ENCODE measurements at regions not wholly inside any gene's neighbourhood (a gene's known extent, or its start where the extent isn't known, plus 50 kb on each side); places are given as distances from the start of the nearest gene placed in this dataset.
"Not testable (repeated sequence)": the region's sequence is repeated elsewhere in the genome, so short reads cannot be mapped to it uniquely, and the experiment has no call there.

DNA sequence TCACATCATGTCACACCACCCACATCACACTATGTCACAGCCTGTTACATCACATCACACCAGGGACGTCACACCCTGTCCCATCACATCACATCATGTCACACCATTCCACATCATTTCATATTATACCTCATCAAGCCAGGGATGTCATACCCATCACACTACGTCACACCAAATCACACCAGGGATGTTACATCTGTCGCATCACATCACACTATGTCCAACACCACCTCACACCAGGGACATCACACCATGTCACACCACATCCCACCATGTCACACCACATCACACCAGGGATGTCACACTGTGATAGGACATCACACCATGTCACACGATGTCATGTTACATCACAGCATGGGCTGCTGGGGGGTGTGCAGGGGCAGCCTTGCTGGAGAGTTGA is 110.6 kb downstream of the TMEM121 start:
- no peaks in the 10 kb centered on the region for H3K9me3 ChIP-seq (ENCODE audit: low read depth, low read length)
- no peak overlapping the region for H3K4me3 ChIP-seq (ENCODE audit: low read length)
- no peaks in the 10 kb centered on the region for H3K4me1 ChIP-seq (ENCODE audit: insufficient read depth, low read length)
- no peaks in the 10 kb centered on the region for H3K27me3 ChIP-seq (ENCODE audit: insufficient read depth, low read length)

DNA sequence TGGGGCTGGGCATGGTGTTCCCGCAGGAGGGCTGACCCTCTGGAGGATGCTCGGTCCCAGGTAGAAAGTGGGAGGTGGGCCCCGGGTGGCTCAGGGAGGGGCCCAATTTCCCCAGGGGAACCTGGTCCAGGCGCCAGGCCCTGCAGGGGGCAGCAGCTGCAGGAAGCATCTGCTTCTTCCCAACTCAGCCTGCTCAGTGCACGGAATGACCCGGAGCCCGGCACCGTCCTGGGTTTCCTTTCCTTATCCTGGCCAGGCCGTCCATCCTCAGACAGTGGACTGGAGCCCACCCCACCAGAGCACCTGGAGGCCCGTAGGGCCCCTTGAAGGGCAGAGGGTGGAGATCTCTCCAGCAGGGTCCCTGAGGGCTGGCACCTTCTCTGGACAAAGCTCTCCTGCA is 111.0 kb downstream of the TMEM121 start:
- H3K9me3 ChIP-seq (ENCODE audit: low read depth, low read length); H3K27me3 ChIP-seq (ENCODE audit: insufficient read depth, low read length): not testable (repeated sequence)

DNA sequence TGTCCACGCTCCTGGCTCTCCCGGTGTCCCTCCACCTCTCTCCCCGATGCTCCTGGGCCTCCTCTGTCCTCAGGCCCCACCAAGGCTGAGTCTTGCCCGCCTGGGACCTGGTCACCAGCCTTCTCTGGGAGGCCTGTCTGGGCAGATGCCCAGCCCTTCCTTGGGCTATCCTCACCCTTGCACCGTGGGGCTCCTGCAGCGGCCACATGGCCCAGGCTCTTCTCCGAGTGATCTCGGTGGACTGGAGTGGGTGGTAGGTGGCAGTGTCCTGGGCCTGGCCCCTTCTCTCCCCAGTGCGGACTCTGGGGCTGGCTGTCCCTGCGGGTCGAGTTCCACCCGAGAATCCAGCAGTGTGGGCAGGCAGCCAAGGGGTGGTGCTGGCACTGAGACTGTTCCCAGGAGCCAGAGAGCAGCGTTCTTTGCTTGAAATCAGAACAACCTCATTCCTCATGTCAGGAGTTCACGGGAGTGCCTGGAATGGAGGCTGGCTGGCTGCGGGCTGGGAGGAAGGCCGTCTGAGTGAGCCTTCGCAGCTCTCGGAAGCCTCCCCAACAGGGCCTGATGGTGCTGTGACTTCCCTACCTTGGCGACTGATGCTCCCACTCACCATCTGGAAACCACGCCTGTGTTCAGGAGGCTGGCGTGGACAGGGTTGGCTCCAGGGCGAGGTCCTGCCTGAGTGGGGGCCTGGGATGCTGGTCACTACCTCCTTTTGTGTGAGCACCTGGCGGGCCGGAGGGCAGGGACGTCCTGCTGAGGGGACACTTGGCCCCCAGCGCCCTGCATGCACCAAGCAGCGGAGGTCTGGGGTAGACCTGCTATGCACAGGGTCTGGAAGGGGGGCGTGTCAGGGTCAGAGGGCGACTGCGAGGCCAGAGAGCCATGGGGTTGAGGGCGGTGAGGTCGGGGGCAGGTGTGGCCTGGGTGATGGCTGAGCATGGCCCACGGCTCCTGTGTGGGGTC is 113.9 kb downstream of the TMEM121 start:
- not testable (repeated sequence) for H3K9me3 ChIP-seq (ENCODE audit: low read depth, low read length); H3K27me3 ChIP-seq (ENCODE audit: insufficient read depth, low read length); H3K4me1 ChIP-seq (ENCODE audit: insufficient read depth, low read length); H3K4me3 ChIP-seq (ENCODE audit: low read length)

More for the DNA sequence above, 111.0 kb downstream of the TMEM121 start:
- not testable (repeated sequence) for H3K4me3 ChIP-seq (ENCODE audit: low read length); H3K4me1 ChIP-seq (ENCODE audit: insufficient read depth, low read length)

GRCh38 chr14:105641075-105641937 is 114.9 kb downstream of the TMEM121 start:
- Histone ChIP-seq H3K4me1 (ENCODE audit: insufficient read depth, low read length) (no peaks in the 10 kb centered on the region), H3K27me3 (ENCODE audit: insufficient read depth, low read length) (no peaks in the 10 kb centered on the region), H3K4me3 (ENCODE audit: low read length) (no peak overlapping the region), H3K9me3 (ENCODE audit: low read depth, low read length) (no peaks in the 10 kb centered on the region)

DNA sequence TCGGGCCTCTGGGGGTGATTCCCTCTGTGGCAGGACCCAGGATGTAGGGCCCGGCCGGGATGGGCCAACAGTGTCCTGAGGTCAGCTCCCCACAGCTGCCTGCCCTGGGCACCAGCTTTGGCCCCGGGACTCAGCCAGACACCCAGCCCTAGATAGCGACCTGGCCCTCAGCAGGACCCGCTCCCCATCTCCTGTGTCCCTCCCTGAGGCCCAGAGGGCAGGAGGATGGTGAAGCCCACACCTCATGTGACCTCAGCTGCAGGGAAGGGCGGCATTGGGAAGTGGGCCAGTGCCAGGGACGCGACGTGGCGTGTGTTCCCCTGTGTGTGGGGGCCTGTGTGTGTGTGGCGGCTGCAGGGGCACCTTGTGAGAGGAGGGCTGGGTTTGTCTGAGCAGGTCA is 115.6 kb downstream of the TMEM121 start:
- not testable (repeated sequence) for H3K9me3 ChIP-seq (ENCODE audit: low read depth, low read length); H3K27me3 ChIP-seq (ENCODE audit: insufficient read depth, low read length); H3K4me1 ChIP-seq (ENCODE audit: insufficient read depth, low read length); H3K4me3 ChIP-seq (ENCODE audit: low read length)

- not testable (repeated sequence) for H3K4me3 ChIP-seq (ENCODE audit: low read length); H3K27me3 ChIP-seq (ENCODE audit: insufficient read depth, low read length); H3K9me3 ChIP-seq (ENCODE audit: low read depth, low read length); H3K4me1 ChIP-seq (ENCODE audit: insufficient read depth, low read length)
Measured at GRCh38 chr14:105642486-105642885, 116.1 kb downstream of the TMEM121 start.

- not testable (repeated sequence) for H3K4me1 ChIP-seq (ENCODE audit: insufficient read depth, low read length); H3K4me3 ChIP-seq (ENCODE audit: low read length); H3K27me3 ChIP-seq (ENCODE audit: insufficient read depth, low read length); H3K9me3 ChIP-seq (ENCODE audit: low read depth, low read length)
Measured at GRCh38 chr14:105643406-105644052, 117.1 kb downstream of the TMEM121 start.

- not testable (repeated sequence) for H3K4me3 ChIP-seq (ENCODE audit: low read length); H3K27me3 ChIP-seq (ENCODE audit: insufficient read depth, low read length)
Measured at GRCh38 chr14:105644053-105644435, 117.7 kb downstream of the TMEM121 start.

DNA sequence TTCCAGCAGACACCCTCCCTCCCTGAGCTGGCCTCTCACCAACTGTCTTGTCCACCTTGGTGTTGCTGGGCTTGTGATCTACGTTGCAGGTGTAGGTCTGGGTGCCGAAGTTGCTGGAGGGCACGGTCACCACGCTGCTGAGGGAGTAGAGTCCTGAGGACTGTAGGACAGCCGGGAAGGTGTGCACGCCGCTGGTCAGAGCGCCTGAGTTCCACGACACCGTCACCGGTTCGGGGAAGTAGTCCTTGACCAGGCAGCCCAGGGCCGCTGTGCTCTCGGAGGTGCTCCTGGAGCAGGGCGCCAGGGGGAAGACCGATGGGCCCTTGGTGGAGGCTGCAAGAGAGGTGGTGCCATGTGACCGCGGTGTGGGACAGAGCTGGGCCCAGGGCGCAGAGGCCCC is 118.1 kb downstream of the TMEM121 start:
- not testable (repeated sequence) for H3K4me3 ChIP-seq (ENCODE audit: low read length); H3K9me3 ChIP-seq (ENCODE audit: low read depth, low read length); H3K4me1 ChIP-seq (ENCODE audit: insufficient read depth, low read length); H3K27me3 ChIP-seq (ENCODE audit: insufficient read depth, low read length)

More at GRCh38 chr14:105644053-105644435, 117.7 kb downstream of the TMEM121 start:
- H3K9me3 ChIP-seq (ENCODE audit: low read depth, low read length); H3K4me1 ChIP-seq (ENCODE audit: insufficient read depth, low read length): not testable (repeated sequence)

GRCh38 chr14:105644891-105645290 is 118.5 kb downstream of the TMEM121 start:
- not testable (repeated sequence) for H3K9me3 ChIP-seq (ENCODE audit: low read depth, low read length); H3K27me3 ChIP-seq (ENCODE audit: insufficient read depth, low read length); H3K4me1 ChIP-seq (ENCODE audit: insufficient read depth, low read length); H3K4me3 ChIP-seq (ENCODE audit: low read length)

- not testable (repeated sequence) for H3K27me3 ChIP-seq (ENCODE audit: insufficient read depth, low read length); H3K4me3 ChIP-seq (ENCODE audit: low read length); H3K9me3 ChIP-seq (ENCODE audit: low read depth, low read length); H3K4me1 ChIP-seq (ENCODE audit: insufficient read depth, low read length)
Measured at GRCh38 chr14:105645389-105645788, 119.0 kb downstream of the TMEM121 start.

DNA sequence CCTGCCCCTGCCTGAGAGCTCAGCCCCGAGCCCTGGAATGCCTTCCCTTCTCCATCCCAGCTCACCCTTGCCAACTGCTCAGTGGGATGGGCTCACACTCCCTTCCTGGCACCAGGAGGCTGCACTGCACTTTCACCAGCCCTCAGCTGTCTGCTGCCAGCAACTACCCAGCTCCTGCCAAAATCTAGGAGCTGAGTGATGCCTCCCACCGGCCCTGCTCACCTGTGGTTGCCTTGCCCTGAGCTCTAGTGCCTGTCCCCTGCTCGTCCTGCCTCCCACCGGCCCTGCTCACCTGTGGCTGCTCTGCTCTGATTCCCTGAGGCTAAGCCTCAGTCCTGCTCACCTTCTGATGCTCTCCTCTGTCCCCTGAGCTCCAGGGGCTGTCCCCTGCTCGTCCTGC is 119.8 kb downstream of the TMEM121 start:
- no peaks in the 10 kb centered on the region for H3K9me3 ChIP-seq (ENCODE audit: low read depth, low read length)
- no peaks in the 10 kb centered on the region for H3K4me1 ChIP-seq (ENCODE audit: insufficient read depth, low read length)
- H3K4me3 ChIP-seq (ENCODE audit: low read length): no peak overlapping the region

GRCh38 chr14:105646711-105647281 is 120.4 kb downstream of the TMEM121 start:
- not testable (repeated sequence) for H3K27me3 ChIP-seq (ENCODE audit: insufficient read depth, low read length); H3K4me1 ChIP-seq (ENCODE audit: insufficient read depth, low read length); H3K9me3 ChIP-seq (ENCODE audit: low read depth, low read length); H3K4me3 ChIP-seq (ENCODE audit: low read length)

More for the DNA sequence above, 119.8 kb downstream of the TMEM121 start:
- no peaks in the 10 kb centered on the region for H3K27me3 ChIP-seq (ENCODE audit: insufficient read depth, low read length)

- not testable (repeated sequence) for H3K27me3 ChIP-seq (ENCODE audit: insufficient read depth, low read length); H3K4me3 ChIP-seq (ENCODE audit: low read length); H3K4me1 ChIP-seq (ENCODE audit: insufficient read depth, low read length); H3K9me3 ChIP-seq (ENCODE audit: low read depth, low read length)
Measured at GRCh38 chr14:105647426-105647783, 121.0 kb downstream of the TMEM121 start.

All from mononuclear cell (primary cell).